Adrenal gland (tissue), 5 donors: ENCODE measurements at regions not wholly inside any gene's neighbourhood (a gene's known extent, or its start where the extent isn't known, plus 50 kb on each side); places are given as distances from the start of the nearest gene placed in this dataset.

Source experiments
- POLR2A ChIP-seq, 2 donors: fragments of 450-650 bp; IDR thresholded peaks; one replicate each; pipeline ENCODE4 v1.6.1; 2017; ENCODE audit warnings: antibody characterized with exemption in 2 of 2, mild to moderate bottlenecking in 2 of 2, moderate library complexity in 1 of 2
- TF ChIP-seq, protein P1 (sequence below), 6 experiments: fragments of 450-650 bp in 4 of 6; fragments of 200-600 bp in 2 of 6; sonication (generic) in 1 of 6; IDR thresholded peaks; 1 replicate in 5 of 6; 2 replicates in 1 of 6; pipeline versions ENCODE4 v1.5.1 to v1.8.0; 2016 to 2021; ENCODE audit warnings: antibody characterized with exemption in 6 of 6, mild to moderate bottlenecking in 2 of 6, moderate library complexity in 1 of 6
- donor health status: DM: no; HTN: no; CAD: no.

DNA sequence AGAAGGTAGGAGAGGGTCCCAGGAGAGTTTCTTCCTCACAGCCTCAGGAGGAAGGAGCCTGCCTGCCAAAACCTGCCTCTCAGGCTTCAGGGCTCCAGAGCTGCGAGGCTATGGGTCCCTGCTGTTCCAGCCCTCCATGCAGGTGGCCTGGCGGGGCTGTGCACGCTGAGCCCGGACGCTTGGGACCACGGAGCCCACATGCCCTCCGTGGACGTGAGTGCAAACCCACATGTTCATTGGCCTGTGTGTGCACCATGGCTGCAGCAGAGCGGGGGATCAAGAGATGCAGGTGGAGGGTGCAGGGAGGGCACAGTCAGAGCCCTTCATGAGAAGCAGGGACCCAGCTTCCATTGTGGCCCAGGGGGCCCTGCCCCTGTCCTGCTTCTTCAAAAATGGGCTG, 287.3 kb downstream of the IRX2 start:
- TF ChIP-seq, protein P1, sequence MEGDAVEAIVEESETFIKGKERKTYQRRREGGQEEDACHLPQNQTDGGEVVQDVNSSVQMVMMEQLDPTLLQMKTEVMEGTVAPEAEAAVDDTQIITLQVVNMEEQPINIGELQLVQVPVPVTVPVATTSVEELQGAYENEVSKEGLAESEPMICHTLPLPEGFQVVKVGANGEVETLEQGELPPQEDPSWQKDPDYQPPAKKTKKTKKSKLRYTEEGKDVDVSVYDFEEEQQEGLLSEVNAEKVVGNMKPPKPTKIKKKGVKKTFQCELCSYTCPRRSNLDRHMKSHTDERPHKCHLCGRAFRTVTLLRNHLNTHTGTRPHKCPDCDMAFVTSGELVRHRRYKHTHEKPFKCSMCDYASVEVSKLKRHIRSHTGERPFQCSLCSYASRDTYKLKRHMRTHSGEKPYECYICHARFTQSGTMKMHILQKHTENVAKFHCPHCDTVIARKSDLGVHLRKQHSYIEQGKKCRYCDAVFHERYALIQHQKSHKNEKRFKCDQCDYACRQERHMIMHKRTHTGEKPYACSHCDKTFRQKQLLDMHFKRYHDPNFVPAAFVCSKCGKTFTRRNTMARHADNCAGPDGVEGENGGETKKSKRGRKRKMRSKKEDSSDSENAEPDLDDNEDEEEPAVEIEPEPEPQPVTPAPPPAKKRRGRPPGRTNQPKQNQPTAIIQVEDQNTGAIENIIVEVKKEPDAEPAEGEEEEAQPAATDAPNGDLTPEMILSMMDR (IDR thresholded peaks at IDR 0.05) = no peak
- no peak for TF ChIP-seq POLR2A (IDR thresholded peaks at IDR 0.05)
